Stomach (tissue), 8 donors: ENCODE measurements at regions not wholly inside any gene's neighbourhood (a gene's known extent, or its start where the extent isn't known, plus 50 kb on each side); places are given as distances from the start of the nearest gene placed in this dataset.

Source experiments
- DNase-seq, 2 donors: peaks; one replicate each; pipeline versions ENCODE4 v3.0.0 to v3.0.0-alpha.2; 2013 to 2019
- H3K27ac ChIP-seq, 5 donors: fragments of 200-600 bp in 4 of 5; sonication (generic) in 4 of 5; one replicate each; pipeline ENCODE4 v1.5.1; 2013 to 2019; ENCODE audit warnings: mild to moderate bottlenecking in 1 of 5, moderate library complexity in 1 of 5
- H3K27me3 ChIP-seq, 3 donors: fragments of 200-600 bp; sonication (generic); one replicate each; pipeline ENCODE4 v1.5.1; 2017 to 2019; ENCODE audit warnings: mixed run types in 1 of 3
- H3K36me3 ChIP-seq, 4 donors: fragments of 200-600 bp; sonication (generic); 1 replicate in 3 of 4; 2 replicates in 1 of 4; pipeline ENCODE4 v1.5.1; 2016 to 2019
- H3K4me1 ChIP-seq, 4 donors: fragments of 200-600 bp; sonication (generic); one replicate each; pipeline ENCODE4 v1.5.1; 2016 to 2019
- H3K4me3 ChIP-seq, 4 donors: fragments of 200-600 bp; sonication (generic) in 3 of 4; one replicate each; pipeline ENCODE4 v1.5.1; 2016 to 2019; ENCODE audit warnings: mild to moderate bottlenecking in 1 of 4
- H3K9me3 ChIP-seq, 4 donors: fragments of 200-600 bp; sonication (generic); one replicate each; pipeline ENCODE4 v1.5.1; 2016 to 2019
- EP300 ChIP-seq: sonication (generic); formaldehyde crosslinking; IDR thresholded peaks from one replicate; pipeline ENCODE4 v1.6.1; 2017; ENCODE audit warnings: antibody characterized with exemption
- POLR2A ChIP-seq, 4 donors: fragments of 450-650 bp; IDR thresholded peaks; one replicate each; pipeline ENCODE4 v1.6.1; 2016; ENCODE audit warnings: antibody characterized with exemption in 4 of 4, control low read depth in 2 of 4, mild to moderate bottlenecking in 1 of 4, moderate library complexity in 1 of 4
- POLR2AphosphoS5 ChIP-seq, 3 donors: sonication (generic); formaldehyde crosslinking; IDR thresholded peaks; one replicate each; pipeline ENCODE4 v1.6.1; 2016; ENCODE audit warnings: antibody characterized with exemption in 3 of 3
- WGBS, 5 donors: extraction: QIAGEN DNeasy Blood & Tissue Kit in 3 of 5; methylation state at CpG; one replicate each; pipeline versions ENCODE4 v1.1.5 to v1.1.7; 2013 to 2018; 5-methylcytosine and 5-hydroxymethylcytosine counted together
- intact Hi-C: fragments of 100-400 bp; cut with DNase I; formaldehyde crosslinking; loops from one replicate; pipeline ENCODE4 v1.15.1; 2023; ENCODE audit warnings: low total_unique reads
- TF ChIP-seq, protein P1 (sequence below), 7 experiments: fragments of 450-650 bp in 4 of 7; fragments of 200-600 bp in 3 of 7; sonication (generic) in 3 of 7; IDR thresholded peaks; one replicate each; pipeline ENCODE4 v1.5.1; 2016 to 2019; ENCODE audit warnings: antibody characterized with exemption in 7 of 7, control low read depth in 2 of 7, mild to moderate bottlenecking in 1 of 7
- donor health status: healthy with polysubstance abuse.
- donor health status: Bipolar disorder and iron deficiency.
- donor health status: healthy.

DNA sequence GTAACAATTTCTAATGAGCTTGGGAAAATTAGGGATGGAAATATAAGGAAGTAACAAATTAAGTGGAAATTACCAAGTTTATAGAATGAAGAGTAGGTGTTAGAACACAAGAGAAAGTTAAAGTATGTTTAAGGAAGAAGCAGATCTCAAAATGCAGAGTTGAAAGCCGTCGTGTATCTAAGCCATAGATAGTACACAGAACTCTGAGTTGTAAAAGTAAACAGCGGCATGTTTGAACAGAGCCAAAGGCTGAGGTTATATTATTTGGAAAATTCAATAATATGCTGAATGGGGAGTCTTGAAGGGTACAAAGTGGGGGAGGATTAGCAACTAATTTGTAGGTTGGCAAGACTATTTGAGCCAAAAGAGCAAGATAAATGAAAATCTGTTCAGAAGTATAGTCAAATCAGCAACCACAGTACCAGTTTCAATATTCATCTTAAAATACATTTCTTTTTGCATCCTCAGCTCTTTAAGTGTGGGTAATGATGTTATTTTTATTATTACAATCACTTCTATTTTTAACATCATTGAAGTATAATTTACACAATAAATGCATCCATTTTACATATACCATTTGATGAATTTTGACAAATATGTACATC lies 594.8 kb upstream of the ANO3 start:
- TF ChIP-seq POLR2AphosphoS5 (IDR thresholded peaks at IDR 0.05) (no peak), EP300 (no peak), POLR2A (IDR thresholded peaks at IDR 0.05) (no peak)
- TF ChIP-seq, protein P1, sequence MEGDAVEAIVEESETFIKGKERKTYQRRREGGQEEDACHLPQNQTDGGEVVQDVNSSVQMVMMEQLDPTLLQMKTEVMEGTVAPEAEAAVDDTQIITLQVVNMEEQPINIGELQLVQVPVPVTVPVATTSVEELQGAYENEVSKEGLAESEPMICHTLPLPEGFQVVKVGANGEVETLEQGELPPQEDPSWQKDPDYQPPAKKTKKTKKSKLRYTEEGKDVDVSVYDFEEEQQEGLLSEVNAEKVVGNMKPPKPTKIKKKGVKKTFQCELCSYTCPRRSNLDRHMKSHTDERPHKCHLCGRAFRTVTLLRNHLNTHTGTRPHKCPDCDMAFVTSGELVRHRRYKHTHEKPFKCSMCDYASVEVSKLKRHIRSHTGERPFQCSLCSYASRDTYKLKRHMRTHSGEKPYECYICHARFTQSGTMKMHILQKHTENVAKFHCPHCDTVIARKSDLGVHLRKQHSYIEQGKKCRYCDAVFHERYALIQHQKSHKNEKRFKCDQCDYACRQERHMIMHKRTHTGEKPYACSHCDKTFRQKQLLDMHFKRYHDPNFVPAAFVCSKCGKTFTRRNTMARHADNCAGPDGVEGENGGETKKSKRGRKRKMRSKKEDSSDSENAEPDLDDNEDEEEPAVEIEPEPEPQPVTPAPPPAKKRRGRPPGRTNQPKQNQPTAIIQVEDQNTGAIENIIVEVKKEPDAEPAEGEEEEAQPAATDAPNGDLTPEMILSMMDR (IDR thresholded peaks at IDR 0.05) = no peak
- Histone ChIP-seq H3K27me3 (no peaks in the 10 kb centered on the region), H3K4me1 (no peaks in the 10 kb centered on the region), H3K4me3 (no peak overlapping the region), H3K36me3 (no peaks in the 10 kb centered on the region), H3K9me3 (no peaks in the 10 kb centered on the region), H3K27ac (no peak overlapping the region)
- intact Hi-C loops = no loop called here
- no peak for DNase-seq
- WGBS, 5 donors = 42 to 57% (median 47%) methylated on average over 3 of the region's 3 CpGs

DNA sequence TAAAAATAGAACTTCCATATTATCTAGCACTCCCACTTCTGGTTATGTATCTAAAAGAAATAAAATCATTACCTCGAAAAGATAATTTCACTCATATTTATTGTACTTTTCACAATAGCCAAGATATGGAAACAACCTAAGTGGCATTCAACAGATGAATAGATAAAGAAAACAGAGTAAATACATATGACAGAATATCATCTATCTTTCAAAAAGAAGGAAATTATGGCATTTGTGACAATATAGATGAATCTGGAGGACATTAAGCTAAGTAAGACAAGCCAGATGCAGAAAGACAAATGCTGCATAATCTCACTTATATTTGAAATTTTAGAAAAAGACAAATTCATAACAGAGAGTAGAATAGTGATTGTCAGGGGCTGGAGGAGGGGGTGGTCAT lies 590.0 kb upstream of the ANO3 start:
- no peaks in the 10 kb centered on the region for H3K4me1 ChIP-seq
- 0 to 47% (median 41%) methylated on average over 1 of the region's 1 CpG for WGBS, 5 donors
- TF ChIP-seq, protein P1 (IDR thresholded peaks at IDR 0.05) = no peak
- TF ChIP-seq POLR2AphosphoS5 (IDR thresholded peaks at IDR 0.05) (no peak), EP300 (no peak), POLR2A (IDR thresholded peaks at IDR 0.05) (no peak)
- H3K36me3 ChIP-seq = no peaks in the 10 kb centered on the region
- no peak overlapping the region for H3K4me3 ChIP-seq
- intact Hi-C loops = no loop called here
- no peak overlapping the region for H3K27ac ChIP-seq
- no peaks in the 10 kb centered on the region for H3K27me3 ChIP-seq
- DNase-seq = no peak
- H3K9me3 ChIP-seq = no peaks in the 10 kb centered on the region

DNA sequence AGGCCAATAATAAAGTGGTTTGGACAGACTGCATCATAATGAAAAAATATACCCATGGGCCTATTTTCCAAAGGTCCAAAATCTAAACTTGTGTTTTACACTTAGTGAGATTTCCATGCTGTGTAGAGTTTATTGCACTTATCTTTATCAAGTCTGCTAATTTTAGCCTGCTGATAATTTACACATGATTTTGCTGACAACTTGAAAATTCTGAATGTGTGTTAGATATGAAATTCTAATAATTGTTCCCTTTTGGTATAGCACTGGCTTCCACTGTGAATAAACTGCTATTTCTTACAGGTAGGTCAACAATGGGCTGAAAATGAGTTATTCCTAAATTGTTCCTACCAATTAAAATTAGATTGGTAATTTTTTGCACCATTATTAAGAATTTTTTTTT lies 589.1 kb upstream of the ANO3 start:
- H3K36me3 ChIP-seq = no peaks in the 10 kb centered on the region
- H3K27me3 ChIP-seq = no peaks in the 10 kb centered on the region
- no peak overlapping the region for H3K27ac ChIP-seq
- TF ChIP-seq, protein P1 (IDR thresholded peaks at IDR 0.05) = no peak
- TF ChIP-seq POLR2A (IDR thresholded peaks at IDR 0.05) = no peak
- TF ChIP-seq EP300 = no peak
- TF ChIP-seq POLR2AphosphoS5 (IDR thresholded peaks at IDR 0.05) = no peak
- no peaks in the 10 kb centered on the region for H3K9me3 ChIP-seq
- intact Hi-C loops = no loop called here
- H3K4me3 ChIP-seq = no peak overlapping the region
- no peaks in the 10 kb centered on the region for H3K4me1 ChIP-seq
- DNase-seq = no peak

- TF ChIP-seq POLR2A (IDR thresholded peaks at IDR 0.05) = no peak
- TF ChIP-seq POLR2AphosphoS5 (IDR thresholded peaks at IDR 0.05) = no peak
- TF ChIP-seq, protein P1 (IDR thresholded peaks at IDR 0.05) = no peak
- no peak for TF ChIP-seq EP300
- Histone ChIP-seq H3K27me3 (no peaks in the 10 kb centered on the region), H3K27ac (no peak overlapping the region), H3K4me1 (no peaks in the 10 kb centered on the region), H3K9me3 (peaks cover 0 to 30% (median 19%) of the 10 kb centered on the region in 4 donors), H3K36me3 (no peaks in the 10 kb centered on the region), H3K4me3 (no peak overlapping the region)
- 46 to 69% (median 62%) methylated on average over 2 of the region's 2 CpGs for WGBS, 5 donors
- no peak for DNase-seq
- intact Hi-C loops = no loop called here
These were observed 576.5 kb upstream of the ANO3 start for GRCh38 chr11:25755381-25755780.
